Natural killer cell (primary cell): ENCODE measurements at regions not wholly inside any gene's neighbourhood (a gene's known extent, or its start where the extent isn't known, plus 50 kb on each side); places are given as distances from the start of the nearest gene placed in this dataset.

ENCODE experiments used
- ATAC-seq, 3 donors: fragments of 150-1000 bp in 2 of 3; fragments of 200-7000 bp in 1 of 3; cut with Tn5 transposase; 1 replicate in 1 of 3; 2 replicates in 2 of 3; pipeline ENCODE4 v1.10.0; 2021; ENCODE audit warnings: mild to moderate bottlenecking in 2 of 3, moderate library complexity in 2 of 3
- DNase-seq, 2 donors: peaks; one replicate each; pipeline versions ENCODE4 v3.0.0 to v3.0.0-alpha.2; 2013 to 2021; ENCODE audit warnings: mixed read lengths in 1 of 2
- H3K27ac ChIP-seq: one replicate; pipeline ENCODE4 v1.5.1; 2013; ENCODE audit warnings: mild to moderate bottlenecking, low read length
- H3K27me3 ChIP-seq: one replicate; pipeline ENCODE4 v1.6.1; 2013; ENCODE audit warnings: low read length; ENCODE audit not compliant: control insufficient read depth, insufficient read depth
- H3K36me3 ChIP-seq: one replicate; pipeline ENCODE4 v1.6.1; 2013; ENCODE audit warnings: low read length; ENCODE audit not compliant: control insufficient read depth, insufficient read depth
- H3K4me1 ChIP-seq: one replicate; pipeline ENCODE4 v1.6.1; 2013; ENCODE audit warnings: low read length; ENCODE audit not compliant: control insufficient read depth, insufficient read depth
- H3K4me3 ChIP-seq: one replicate; pipeline ENCODE4 v1.5.1; 2013; ENCODE audit warnings: low read length
- H3K9me3 ChIP-seq: one replicate; pipeline ENCODE4 v1.6.1; 2013; ENCODE audit warnings: low read length; ENCODE audit not compliant: control insufficient read depth, insufficient read depth
- H3K27ac Mint-ChIP-seq, 2 donors: one replicate each; pipeline ENCODE4 v1.8.0; 2022; ENCODE audit warnings: mild to moderate bottlenecking in 2 of 2, mixed read lengths in 2 of 2, moderate library complexity in 1 of 2
- H3K27me3 Mint-ChIP-seq, 2 donors: one replicate each; pipeline ENCODE4 v1.8.0; 2022; ENCODE audit warnings: low read depth in 2 of 2, mixed read lengths in 2 of 2
- H3K36me3 Mint-ChIP-seq: one replicate; pipeline ENCODE4 v1.8.0; 2022; ENCODE audit warnings: mixed read lengths
- H3K4me1 Mint-ChIP-seq, 2 donors: one replicate each; pipeline ENCODE4 v1.8.0; 2022; ENCODE audit warnings: mixed read lengths in 2 of 2
- H3K4me3 Mint-ChIP-seq: one replicate; pipeline ENCODE4 v1.8.0; 2022; ENCODE audit warnings: mild to moderate bottlenecking, moderate library complexity, mixed read lengths
- H3K9me3 Mint-ChIP-seq, 2 donors: one replicate each; pipeline ENCODE4 v1.8.0; 2022; ENCODE audit warnings: mixed read lengths in 2 of 2
- CTCF ChIP-seq: fragments of 200-600 bp; IDR thresholded peaks from one replicate; pipeline ENCODE4 v1.8.0; 2022; ENCODE audit warnings: antibody characterized with exemption
- WGBS: methylation state at CpG from one replicate; pipeline ENCODE4 v1.1.7; 2013; ENCODE audit warnings: missing lambda C conversion rate; ENCODE audit not compliant: insufficient coverage; 5-methylcytosine and 5-hydroxymethylcytosine counted together
- intact Hi-C: fragments of 100-400 bp; cut with micrococcal nuclease; formaldehyde crosslinking; loops from one replicate; pipeline ENCODE4 v1.14.2; 2022

DNA sequence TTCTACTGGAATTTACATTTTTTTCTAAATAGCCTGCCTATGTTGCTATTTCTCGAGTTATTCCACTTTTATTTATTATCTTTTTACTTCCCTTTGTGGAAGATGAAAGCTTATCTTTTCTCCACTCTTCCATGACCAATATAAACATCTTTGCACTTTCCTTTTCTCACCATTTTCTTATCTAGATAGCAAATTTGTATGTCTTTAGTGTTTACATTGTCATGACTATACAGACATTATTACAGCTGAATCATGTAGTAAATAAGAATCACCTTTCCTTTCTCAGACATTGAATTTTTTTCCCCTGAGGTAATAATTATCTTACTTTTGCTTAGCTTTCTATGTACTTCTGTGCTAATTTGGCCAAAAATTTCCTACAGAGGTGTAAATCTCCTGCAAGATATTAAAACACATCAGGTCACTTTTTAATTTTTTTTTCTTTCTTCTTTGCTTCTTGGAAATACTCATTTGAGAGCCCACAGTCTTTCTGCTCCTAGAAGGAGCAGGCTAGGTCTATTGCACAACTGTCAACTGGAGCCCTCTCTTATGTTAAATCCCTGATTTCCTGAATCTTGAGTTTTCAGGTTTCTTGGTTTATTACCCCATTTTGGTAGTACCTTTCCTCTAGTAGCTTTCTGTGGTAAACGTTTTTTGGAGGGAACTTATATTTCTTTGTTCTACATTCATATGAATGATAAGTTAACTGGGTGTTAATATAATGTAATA lies 109.0 kb upstream of the ATP2B1 start:
- no peaks in the 10 kb centered on the region for H3K27me3 ChIP-seq
- no peaks in the 10 kb centered on the region for H3K4me1 Mint-ChIP-seq
- H3K4me3 Mint-ChIP-seq = no peak overlapping the region
- H3K4me1 ChIP-seq = no peaks in the 10 kb centered on the region
- no peak overlapping the region for H3K27ac Mint-ChIP-seq
- no CpG with 5 or more reads among the region's 2 CpGs for WGBS
- no peak overlapping the region for H3K4me3 ChIP-seq
- ATAC-seq = no peak
- peaks cover 3 to 12% of the 10 kb centered on the region in 2 donors for H3K27me3 Mint-ChIP-seq
- H3K27ac ChIP-seq = no peak overlapping the region
- intact Hi-C loops = no loop called here
- H3K9me3 Mint-ChIP-seq = no peaks in the 10 kb centered on the region
- no peaks in the 10 kb centered on the region for H3K9me3 ChIP-seq
- TF ChIP-seq CTCF = no peak
- H3K36me3 Mint-ChIP-seq = no peaks in the 10 kb centered on the region
- DNase-seq = no peak
- no peaks in the 10 kb centered on the region for H3K36me3 ChIP-seq

- no peak overlapping the region for H3K27ac Mint-ChIP-seq
- no peaks in the 10 kb centered on the region for H3K27me3 ChIP-seq
- intact Hi-C loops = no loop called here
- H3K4me3 ChIP-seq = no peak overlapping the region
- H3K36me3 ChIP-seq = no peaks in the 10 kb centered on the region
- peaks cover 3 to 12% of the 10 kb centered on the region in 2 donors for H3K27me3 Mint-ChIP-seq
- H3K9me3 Mint-ChIP-seq = no peaks in the 10 kb centered on the region
- DNase-seq = no peak
- H3K36me3 Mint-ChIP-seq = no peaks in the 10 kb centered on the region
- no peak overlapping the region for H3K4me3 Mint-ChIP-seq
- no peaks in the 10 kb centered on the region for H3K4me1 Mint-ChIP-seq
- WGBS = no CpG with 5 or more reads among the region's 3 CpGs
- TF ChIP-seq CTCF = no peak
- no peaks in the 10 kb centered on the region for H3K9me3 ChIP-seq
- no peak overlapping the region for H3K27ac ChIP-seq
- no peaks in the 10 kb centered on the region for H3K4me1 ChIP-seq
- no peak for ATAC-seq
Observed at GRCh38 chr12:89815225-89815624, 106.6 kb upstream of the ATP2B1 start.

DNA sequence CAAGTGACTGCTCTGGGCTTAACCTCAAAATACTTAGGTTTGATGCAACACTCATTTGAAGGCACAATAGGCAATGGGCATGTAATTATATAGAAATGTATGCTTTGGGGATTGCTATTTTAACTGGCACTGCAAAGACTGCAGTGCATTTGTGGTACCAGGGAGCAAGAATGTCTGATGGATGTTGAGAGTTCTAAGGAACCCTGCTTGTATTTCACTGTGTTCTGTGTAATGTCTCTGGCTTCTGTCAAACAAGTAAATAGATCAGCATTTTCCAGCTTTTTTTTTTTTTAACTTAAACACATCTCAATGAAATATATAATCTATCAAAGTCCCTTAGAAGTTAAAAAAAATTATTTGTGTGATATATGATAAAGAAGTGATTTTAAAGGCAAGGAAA lies 94.8 kb upstream of the ATP2B1 start:
- H3K27me3 ChIP-seq = no peaks in the 10 kb centered on the region
- Mint-ChIP-seq H3K4me1 (no peaks in the 10 kb centered on the region), H3K9me3 (no peaks in the 10 kb centered on the region), H3K36me3 (no peaks in the 10 kb centered on the region), H3K27me3 (no peaks in the 10 kb centered on the region), H3K27ac (no peak overlapping the region), H3K4me3 (no peak overlapping the region)
- H3K27ac ChIP-seq = no peak overlapping the region
- intact Hi-C loops = no loop called here
- H3K4me3 ChIP-seq = no peak overlapping the region
- DNase-seq (no peak), ATAC-seq (no peak)
- no peaks in the 10 kb centered on the region for H3K4me1 ChIP-seq
- TF ChIP-seq CTCF = no peak
- H3K36me3 ChIP-seq = no peaks in the 10 kb centered on the region
- no peaks in the 10 kb centered on the region for H3K9me3 ChIP-seq

DNA sequence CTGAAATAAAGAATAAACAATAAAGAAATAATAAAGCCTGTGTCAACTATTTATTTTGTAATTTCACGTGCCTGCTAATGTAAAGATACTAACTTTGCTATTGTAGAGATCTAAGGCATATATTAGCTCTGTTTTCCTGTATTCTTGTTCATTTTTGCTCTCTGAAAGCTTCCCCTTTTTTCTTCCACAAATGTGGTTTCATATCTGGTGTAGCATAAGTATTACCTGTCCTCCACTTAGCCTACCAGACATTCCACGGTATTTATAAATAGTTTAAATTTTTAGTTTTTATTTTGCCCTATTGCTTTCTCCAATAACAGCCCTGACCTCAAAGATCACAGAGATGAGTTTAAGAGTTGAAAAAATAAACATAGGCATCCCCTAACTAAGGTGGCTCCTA lies 92.6 kb upstream of the ATP2B1 start:
- no peaks in the 10 kb centered on the region for H3K4me1 ChIP-seq
- no peaks in the 10 kb centered on the region for H3K27me3 ChIP-seq
- ATAC-seq (no peak), DNase-seq (no peak)
- no peaks in the 10 kb centered on the region for H3K36me3 ChIP-seq
- Mint-ChIP-seq H3K36me3 (no peaks in the 10 kb centered on the region), H3K27me3 (no peaks in the 10 kb centered on the region), H3K27ac (no peak overlapping the region), H3K4me1 (no peaks in the 10 kb centered on the region), H3K4me3 (no peak overlapping the region), H3K9me3 (no peaks in the 10 kb centered on the region)
- no peak overlapping the region for H3K4me3 ChIP-seq
- H3K9me3 ChIP-seq = no peaks in the 10 kb centered on the region
- no peak overlapping the region for H3K27ac ChIP-seq
- TF ChIP-seq CTCF = no peak
- intact Hi-C loops = no loop called here
- WGBS = no CpG with 5 or more reads among the region's 2 CpGs
